B cell (primary cell): ENCODE measurements at regions not wholly inside any gene's neighbourhood (a gene's known extent, or its start where the extent isn't known, plus 50 kb on each side); places are given as distances from the start of the nearest gene placed in this dataset.

Experiments
- ATAC-seq: fragments of 200-7000 bp; cut with Tn5 transposase; one replicate; pipeline ENCODE4 v1.10.0; 2021; ENCODE audit warnings: low read depth, mild to moderate bottlenecking, moderate number of reproducible peaks, moderate library complexity
- CTCF ChIA-PET: fragments of 350-600 bp; sonication (Branson Sonifier 250); formaldehyde crosslinking; loops from one replicate; lab custom pipeline; 2021; ENCODE audit warnings: antibody characterized with exemption, inconsistent platforms; lab: Charles Lee
- POLR2A ChIA-PET: fragments of 350-600 bp; sonication (Branson Sonifier 250); formaldehyde crosslinking; loops from one replicate; lab custom pipeline; 2021; ENCODE audit warnings: antibody characterized with exemption; lab: Charles Lee
- DNase-seq: peaks from one replicate; pipeline ENCODE4 v3.0.0; 2013
- H2AFZ ChIP-seq: 2 replicates; pipeline ENCODE4 v1.6.1; 2012; ENCODE audit warnings: mild to moderate bottlenecking, low read depth, low read length; ENCODE audit not compliant: insufficient read depth, poor library complexity, severe bottlenecking
- H3K27ac ChIP-seq, 2 donors: 1 replicate in 1 of 2; 2 replicates in 1 of 2; pipeline ENCODE4 v1.5.1; 2012 to 2013; ENCODE audit warnings: low read length in 2 of 2, mild to moderate bottlenecking in 2 of 2, moderate library complexity in 1 of 2
- H3K27me3 ChIP-seq, 4 experiments: fragments of 200-600 bp in 1 of 4; sonication (generic) in 1 of 4; replicated peaks in 1 of 4; 1 replicate in 2 of 4; 2 replicates in 2 of 4; pipeline versions ENCODE4 v1.6.1 to v1.7.0; 2013 to 2016; ENCODE audit warnings: low read length in 3 of 4, mild to moderate bottlenecking in 2 of 4, mixed read lengths in 1 of 4, moderate library complexity in 1 of 4; ENCODE audit not compliant: insufficient read depth in 4 of 4, control insufficient read depth in 3 of 4; ENCODE audit errors: control extremely low read depth in 1 of 4
- H3K36me3 ChIP-seq, 2 experiments: replicated peaks in 1 of 2; 1 replicate in 1 of 2; 2 replicates in 1 of 2; pipeline versions ENCODE4 v1.6.1 to v1.7.1; 2013; ENCODE audit warnings: low read length in 1 of 2; ENCODE audit not compliant: insufficient read depth in 2 of 2, control insufficient read depth in 1 of 2; ENCODE audit errors: control extremely low read depth in 1 of 2, extremely low read depth in 1 of 2
- H3K4me1 ChIP-seq, 2 donors: fragments of 200-600 bp in 1 of 2; sonication (generic) in 1 of 2; 1 replicate in 1 of 2; 2 replicates in 1 of 2; pipeline versions ENCODE4 v1.5.1 to v1.6.1; 2013 to 2017; ENCODE audit warnings: low read length in 2 of 2; ENCODE audit not compliant: control insufficient read depth in 2 of 2, insufficient read depth in 2 of 2
- H3K4me2 ChIP-seq: replicated peaks from 2 replicates; pipeline ENCODE3; 2012; ENCODE audit warnings: mild to moderate bottlenecking, low read depth, low read length; ENCODE audit not compliant: poor library complexity, severe bottlenecking
- H3K4me3 ChIP-seq, 5 experiments: fragments of 200-600 bp in 1 of 5; sonication (generic) in 1 of 5; 1 replicate in 3 of 5; 2 replicates in 2 of 5; pipeline versions ENCODE4 v1.5.1 to v1.7.0; 2011 to 2016; ENCODE audit warnings: low read length in 4 of 5, mild to moderate bottlenecking in 4 of 5, low read depth in 2 of 5, control low read depth in 1 of 5, moderate library complexity in 1 of 5; ENCODE audit not compliant: insufficient read depth in 1 of 5; ENCODE audit errors: control extremely low read depth in 1 of 5, extremely low read depth in 1 of 5
- H3K79me2 ChIP-seq: fragments of 200-600 bp; sonication (generic); one replicate; pipeline ENCODE4 v1.6.0; 2016; ENCODE audit warnings: low read length; ENCODE audit not compliant: control insufficient read depth, insufficient read depth
- H3K9ac ChIP-seq: fragments of 200-600 bp; sonication (generic); 2 replicates; pipeline ENCODE4 v1.6.1; 2017; ENCODE audit warnings: mild to moderate bottlenecking, low read length, moderate library complexity
- H3K9me3 ChIP-seq, 3 donors: one replicate each; pipeline versions ENCODE4 v1.6.1 to v1.7.1; 2013; ENCODE audit warnings: low read length in 2 of 3; ENCODE audit not compliant: control insufficient read depth in 2 of 3, insufficient read depth in 1 of 3; ENCODE audit errors: control extremely low read depth in 1 of 3
- H4K20me1 ChIP-seq: 2 replicates; pipeline ENCODE4 v1.6.0; 2012; ENCODE audit warnings: mild to moderate bottlenecking, low read length; ENCODE audit not compliant: insufficient read depth, control insufficient read depth, poor library complexity, severe bottlenecking
- H3K27ac Mint-ChIP-seq: one replicate; pipeline ENCODE4 v1.8.0; 2021; ENCODE audit warnings: mixed read lengths
- H3K27me3 Mint-ChIP-seq: one replicate; pipeline ENCODE4 v1.8.0; 2021; ENCODE audit warnings: mixed read lengths
- H3K4me1 Mint-ChIP-seq: one replicate; pipeline ENCODE4 v1.8.0; 2021; ENCODE audit warnings: mixed read lengths
- H3K4me3 Mint-ChIP-seq: one replicate; pipeline ENCODE4 v1.8.0; 2021; ENCODE audit warnings: mixed read lengths
- H3K9me3 Mint-ChIP-seq: one replicate; pipeline ENCODE4 v1.8.0; 2022; ENCODE audit warnings: mixed read lengths; ENCODE audit not compliant: insufficient read depth
- EZH2 ChIP-seq: IDR thresholded peaks from 2 replicates; pipeline ENCODE4 v1.6.1; 2012; ENCODE audit warnings: borderline replicate concordance, low read depth, mild to moderate bottlenecking, moderate library complexity, low read length; ENCODE audit not compliant: insufficient read depth, poor library complexity, severe bottlenecking
- WGBS: methylation state at CpG from one replicate; pipeline ENCODE4 v1.1.5; 2013; ENCODE audit warnings: missing lambda C conversion rate; ENCODE audit not compliant: insufficient coverage; 5-methylcytosine and 5-hydroxymethylcytosine counted together
- intact Hi-C: fragments of 100-400 bp; cut with micrococcal nuclease; formaldehyde crosslinking; loops from one replicate; pipeline ENCODE4 v1.10.0; 2022
- TF ChIP-seq, protein P1 (sequence below): fragments of 200-600 bp; IDR thresholded peaks from one replicate; pipeline ENCODE4 v1.8.0; 2022; ENCODE audit warnings: antibody characterized with exemption, mild to moderate bottlenecking

DNA sequence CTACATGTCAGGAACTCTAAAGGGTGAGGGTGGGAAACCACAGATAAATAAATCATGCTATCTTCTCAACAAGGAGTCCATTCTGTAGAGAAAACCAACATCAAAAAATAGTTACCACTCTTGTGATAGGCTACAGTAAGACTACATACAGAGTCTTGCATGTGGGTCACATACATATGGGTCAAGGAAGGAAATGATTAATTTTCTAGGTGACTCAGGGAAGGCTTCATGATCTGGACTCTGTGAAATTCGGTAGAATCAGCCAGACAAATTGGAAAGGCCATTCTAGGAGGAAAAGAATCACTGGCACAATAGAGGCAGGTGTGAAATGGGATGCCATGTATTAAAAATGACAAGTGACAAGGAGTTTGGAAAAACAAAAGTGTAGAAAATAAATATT lies 638.9 kb downstream of the LIG4 start:
- no peaks in the 10 kb centered on the region for H3K9me3 ChIP-seq
- Mint-ChIP-seq H3K27me3 (no peaks in the 10 kb centered on the region), H3K9me3 (peaks cover 6% of the 10 kb centered on the region), H3K4me1 (no peaks in the 10 kb centered on the region), H3K27ac (no peak overlapping the region), H3K4me3 (no peak overlapping the region)
- DNase-seq (no peak), ATAC-seq (no peak)
- intact Hi-C loops: no loop called here
- ChIA-PET CTCF (no interaction called here), POLR2A (no interaction called here)
- no peak for TF ChIP-seq EZH2
- TF ChIP-seq, protein P1, sequence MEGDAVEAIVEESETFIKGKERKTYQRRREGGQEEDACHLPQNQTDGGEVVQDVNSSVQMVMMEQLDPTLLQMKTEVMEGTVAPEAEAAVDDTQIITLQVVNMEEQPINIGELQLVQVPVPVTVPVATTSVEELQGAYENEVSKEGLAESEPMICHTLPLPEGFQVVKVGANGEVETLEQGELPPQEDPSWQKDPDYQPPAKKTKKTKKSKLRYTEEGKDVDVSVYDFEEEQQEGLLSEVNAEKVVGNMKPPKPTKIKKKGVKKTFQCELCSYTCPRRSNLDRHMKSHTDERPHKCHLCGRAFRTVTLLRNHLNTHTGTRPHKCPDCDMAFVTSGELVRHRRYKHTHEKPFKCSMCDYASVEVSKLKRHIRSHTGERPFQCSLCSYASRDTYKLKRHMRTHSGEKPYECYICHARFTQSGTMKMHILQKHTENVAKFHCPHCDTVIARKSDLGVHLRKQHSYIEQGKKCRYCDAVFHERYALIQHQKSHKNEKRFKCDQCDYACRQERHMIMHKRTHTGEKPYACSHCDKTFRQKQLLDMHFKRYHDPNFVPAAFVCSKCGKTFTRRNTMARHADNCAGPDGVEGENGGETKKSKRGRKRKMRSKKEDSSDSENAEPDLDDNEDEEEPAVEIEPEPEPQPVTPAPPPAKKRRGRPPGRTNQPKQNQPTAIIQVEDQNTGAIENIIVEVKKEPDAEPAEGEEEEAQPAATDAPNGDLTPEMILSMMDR: no peak
- no peaks in the 10 kb centered on the region for H3K27me3 ChIP-seq
- H3K4me1 ChIP-seq: no peaks in the 10 kb centered on the region
- WGBS: 42% methylated on average over 1 of the region's 1 CpG
- no peaks in the 10 kb centered on the region for H3K79me2 ChIP-seq
- H3K4me3 ChIP-seq: no peak overlapping the region
- H3K4me2 ChIP-seq: no peak overlapping the region
- no peaks in the 10 kb centered on the region for H3K36me3 ChIP-seq
- H3K9ac ChIP-seq: no peak overlapping the region
- no peak overlapping the region for H2AFZ ChIP-seq
- H4K20me1 ChIP-seq: no peaks in the 10 kb centered on the region
- H3K27ac ChIP-seq: no peak overlapping the region

DNA sequence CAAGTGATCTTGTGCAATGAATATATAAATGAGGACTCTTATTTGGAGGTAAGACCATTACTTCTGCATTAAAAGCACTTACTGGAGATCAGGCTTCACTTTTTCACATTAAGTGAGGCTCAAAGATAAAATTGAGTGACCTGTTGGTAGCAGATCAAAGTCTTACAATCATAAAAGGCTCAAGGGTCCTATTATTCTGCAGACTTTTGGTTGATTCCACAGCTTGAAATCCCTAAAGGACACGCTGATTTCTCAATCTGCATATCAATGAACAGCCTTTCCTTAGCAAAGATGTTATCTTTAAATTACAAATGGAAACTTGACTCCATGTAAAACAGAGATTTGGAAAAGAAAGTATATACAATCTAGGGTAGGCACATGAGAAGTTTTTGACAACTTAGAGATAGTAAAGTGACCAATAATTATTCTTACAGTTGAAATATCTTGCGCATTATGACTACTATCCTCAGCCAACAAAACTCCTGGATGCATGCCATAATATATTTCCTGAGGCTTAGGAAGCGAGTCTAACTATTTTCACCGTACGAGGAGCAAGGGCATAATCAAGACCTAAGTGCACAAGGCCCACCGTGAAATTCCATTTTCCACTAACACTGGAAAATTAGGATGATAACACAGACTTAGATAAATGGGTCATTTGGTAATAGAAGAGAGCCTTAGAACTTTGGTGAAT lies 640.7 kb downstream of the LIG4 start:
- TF ChIP-seq, protein P1: no peak
- no peak for TF ChIP-seq EZH2
- no peaks in the 10 kb centered on the region for H3K36me3 ChIP-seq
- no peak overlapping the region for H2AFZ ChIP-seq
- H3K9me3 ChIP-seq: no peaks in the 10 kb centered on the region
- H4K20me1 ChIP-seq: no peaks in the 10 kb centered on the region
- intact Hi-C loops: no loop called here
- DNase-seq: no peak
- Mint-ChIP-seq H3K4me3 (no peak overlapping the region), H3K27me3 (no peaks in the 10 kb centered on the region), H3K4me1 (no peaks in the 10 kb centered on the region), H3K27ac (no peak overlapping the region), H3K9me3 (peaks cover 3% of the 10 kb centered on the region)
- H3K4me3 ChIP-seq: no peak overlapping the region
- H3K79me2 ChIP-seq: no peaks in the 10 kb centered on the region
- H3K4me2 ChIP-seq: no peak overlapping the region
- H3K27ac ChIP-seq: no peak overlapping the region
- no peak for ATAC-seq
- ChIA-PET CTCF (no interaction called here), POLR2A (no interaction called here)
- H3K27me3 ChIP-seq: no peaks in the 10 kb centered on the region
- no peaks in the 10 kb centered on the region for H3K4me1 ChIP-seq
- WGBS: no CpG with 5 or more reads among the region's 6 CpGs
- H3K9ac ChIP-seq: no peak overlapping the region
